ENCODE measurements at regions not wholly inside any gene's neighbourhood (a gene's known extent, or its start where the extent isn't known, plus 50 kb on each side); places are given as distances from the start of the nearest gene placed in this dataset.

DNA sequence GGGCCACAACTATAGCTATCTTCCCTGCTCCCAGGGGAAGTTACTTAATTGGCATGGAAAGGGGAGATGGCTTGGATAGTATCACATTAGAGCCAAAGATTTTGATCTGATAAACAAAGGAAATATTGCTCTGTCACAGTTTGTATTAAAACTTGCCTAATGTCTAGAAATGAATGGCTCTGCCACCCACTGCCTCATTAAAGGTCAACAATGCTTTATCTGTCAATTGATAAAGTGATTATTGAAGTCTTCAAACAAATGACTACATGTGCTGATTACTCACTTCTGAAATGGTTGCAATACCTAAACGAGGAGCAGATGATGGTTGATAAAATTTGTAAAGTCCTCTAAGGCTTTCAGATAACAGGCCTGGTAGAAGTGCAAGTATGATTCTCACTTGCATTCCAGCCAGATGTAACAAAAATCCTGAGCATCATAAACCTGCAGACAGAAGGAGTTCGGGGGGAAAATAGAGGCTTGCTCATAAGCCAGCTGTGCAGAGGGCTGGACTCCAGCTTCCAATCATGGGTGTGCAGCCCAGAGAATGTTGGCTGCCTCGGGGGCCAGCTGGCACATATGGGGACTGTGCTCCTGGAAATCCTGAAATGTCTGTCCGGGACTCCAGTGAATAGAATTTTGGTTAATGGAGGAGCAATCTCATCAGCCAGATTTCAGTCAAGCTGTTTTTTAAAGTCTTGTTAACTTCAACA, 200.5 kb upstream of the SLC27A6 start:
- DNase-seq (ENCODE audit: low spot score), result no peak
- no peak overlapping the region for H3K4me3 ChIP-seq
- TF ChIP-seq, protein P1, sequence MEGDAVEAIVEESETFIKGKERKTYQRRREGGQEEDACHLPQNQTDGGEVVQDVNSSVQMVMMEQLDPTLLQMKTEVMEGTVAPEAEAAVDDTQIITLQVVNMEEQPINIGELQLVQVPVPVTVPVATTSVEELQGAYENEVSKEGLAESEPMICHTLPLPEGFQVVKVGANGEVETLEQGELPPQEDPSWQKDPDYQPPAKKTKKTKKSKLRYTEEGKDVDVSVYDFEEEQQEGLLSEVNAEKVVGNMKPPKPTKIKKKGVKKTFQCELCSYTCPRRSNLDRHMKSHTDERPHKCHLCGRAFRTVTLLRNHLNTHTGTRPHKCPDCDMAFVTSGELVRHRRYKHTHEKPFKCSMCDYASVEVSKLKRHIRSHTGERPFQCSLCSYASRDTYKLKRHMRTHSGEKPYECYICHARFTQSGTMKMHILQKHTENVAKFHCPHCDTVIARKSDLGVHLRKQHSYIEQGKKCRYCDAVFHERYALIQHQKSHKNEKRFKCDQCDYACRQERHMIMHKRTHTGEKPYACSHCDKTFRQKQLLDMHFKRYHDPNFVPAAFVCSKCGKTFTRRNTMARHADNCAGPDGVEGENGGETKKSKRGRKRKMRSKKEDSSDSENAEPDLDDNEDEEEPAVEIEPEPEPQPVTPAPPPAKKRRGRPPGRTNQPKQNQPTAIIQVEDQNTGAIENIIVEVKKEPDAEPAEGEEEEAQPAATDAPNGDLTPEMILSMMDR (IDR thresholded peaks at IDR 0.05), result no peak
- H3K27ac ChIP-seq, result no peak overlapping the region

DNA sequence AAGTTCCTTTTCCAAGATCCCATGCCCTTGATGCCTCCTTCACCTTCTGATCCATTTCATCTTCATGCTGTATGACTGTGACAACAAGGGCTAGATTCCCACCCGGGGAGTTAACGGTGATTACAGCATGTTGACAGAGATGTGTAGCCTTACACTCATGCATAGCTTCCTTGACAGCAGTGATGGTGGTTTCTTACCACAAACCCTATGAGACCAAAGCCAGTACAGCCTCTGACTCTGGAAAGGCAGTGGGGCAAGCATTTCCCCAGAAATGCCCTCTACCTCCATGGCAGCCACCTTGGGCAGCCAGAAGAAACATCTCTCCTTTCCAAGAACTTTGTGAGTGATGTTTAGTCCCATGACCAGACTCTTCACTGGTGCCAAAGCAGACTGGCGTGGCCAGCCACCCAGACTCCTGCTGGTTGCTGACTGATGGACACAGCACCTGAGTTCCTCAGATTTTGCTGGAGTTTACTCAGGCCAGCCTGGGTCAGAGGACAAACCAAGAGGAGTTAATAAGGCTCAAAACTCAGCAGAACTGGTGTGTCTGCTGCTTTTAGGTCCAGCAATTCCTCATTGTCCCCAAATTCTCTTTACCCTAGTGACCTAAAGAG, 199.7 kb upstream of the SLC27A6 start:
- TF ChIP-seq, protein P1 (IDR thresholded peaks at IDR 0.05), result no peak
- no peak for DNase-seq (ENCODE audit: low spot score)
- H3K27ac ChIP-seq, result no peak overlapping the region
- no peak overlapping the region for H3K4me3 ChIP-seq

DNA sequence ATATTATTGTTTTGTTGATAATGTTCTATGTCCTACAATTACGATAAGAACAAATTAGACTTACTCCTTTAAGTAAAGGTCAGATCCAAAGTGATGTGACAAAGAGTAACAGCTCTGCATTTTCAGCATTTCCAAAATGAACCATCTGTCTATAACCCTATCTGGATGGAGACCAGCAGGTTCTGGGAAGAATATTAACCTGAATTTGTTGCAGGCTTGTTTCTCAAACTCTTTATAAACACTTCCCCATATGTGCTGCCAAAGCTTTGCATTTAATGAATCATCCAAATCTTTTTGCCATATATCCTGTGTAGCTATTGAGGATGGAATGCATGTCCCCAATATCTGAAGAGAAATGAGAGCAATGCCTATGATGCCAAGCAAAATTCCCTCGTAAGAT, 198.9 kb upstream of the SLC27A6 start:
- no peak overlapping the region for H3K4me3 ChIP-seq
- DNase-seq (ENCODE audit: low spot score), result no peak

DNA sequence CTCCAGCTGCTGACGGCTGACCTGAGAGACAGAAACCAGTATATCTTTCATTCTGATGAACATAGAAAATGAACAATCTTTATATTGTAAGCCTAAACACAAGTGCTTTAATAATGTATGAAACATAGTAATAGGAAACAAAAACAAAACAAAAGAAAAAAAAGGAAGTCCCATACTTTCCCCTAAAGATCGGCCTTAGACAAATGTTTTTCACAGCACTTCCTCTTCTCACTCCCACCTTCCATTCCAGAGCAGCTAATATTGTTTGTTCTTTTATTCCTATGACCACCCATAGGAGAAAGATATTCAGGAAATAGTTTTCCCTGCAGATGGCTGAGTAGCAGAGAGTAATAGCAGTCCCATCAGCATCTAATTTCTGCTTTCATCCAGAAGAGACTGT, 194.4 kb upstream of the SLC27A6 start:
- DNase-seq (ENCODE audit: low spot score), result no peak
- Histone ChIP-seq H3K4me3 (no peak overlapping the region), H3K27ac (no peak overlapping the region)
- TF ChIP-seq, protein P1 (IDR thresholded peaks at IDR 0.05), result no peak

More for the DNA sequence above, 198.9 kb upstream of the SLC27A6 start:
- TF ChIP-seq, protein P1 (IDR thresholded peaks at IDR 0.05), result no peak
- no peak overlapping the region for H3K27ac ChIP-seq

DNA sequence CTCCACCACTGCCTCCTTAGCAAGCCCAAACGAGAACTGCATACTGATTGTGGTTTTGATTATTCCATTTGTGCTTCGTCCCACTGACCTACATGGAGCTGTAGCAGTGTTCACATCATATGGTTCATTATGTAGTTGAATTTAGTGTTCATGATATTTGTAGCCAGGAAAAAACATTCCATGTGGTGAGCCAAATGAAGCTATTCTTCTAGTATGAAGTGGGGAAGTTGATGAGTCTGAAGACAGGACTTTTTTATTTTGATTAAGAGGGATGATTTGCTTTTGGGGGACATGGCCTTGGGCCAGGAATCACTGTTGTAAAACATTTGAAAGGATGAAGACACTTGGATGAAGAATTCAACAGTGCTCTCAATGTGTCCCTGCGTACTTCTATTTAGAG, 192.9 kb upstream of the SLC27A6 start:
- Histone ChIP-seq H3K27ac (no peak overlapping the region), H3K4me3 (no peak overlapping the region)
- DNase-seq (ENCODE audit: low spot score), result no peak
- TF ChIP-seq, protein P1 (IDR thresholded peaks at IDR 0.05), result no peak

DNA sequence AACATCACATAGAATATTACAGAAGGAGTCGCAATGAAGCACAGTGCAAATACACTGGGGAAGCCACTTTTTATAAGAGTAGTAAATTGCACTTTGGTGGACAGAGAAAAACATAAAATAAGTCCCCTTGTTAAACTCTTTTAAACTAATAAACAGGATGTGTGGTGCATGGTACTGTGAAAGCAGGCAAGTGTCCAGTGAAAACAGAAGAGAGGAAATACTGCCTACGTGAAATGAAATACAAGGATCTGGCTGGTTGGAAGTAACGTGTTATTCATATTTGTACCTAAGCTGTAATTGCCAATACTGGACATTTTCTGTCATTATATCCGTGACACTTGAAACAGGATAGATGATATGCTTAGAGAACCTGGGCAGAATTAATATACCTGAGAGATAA, 191.9 kb upstream of the SLC27A6 start:
- no peak overlapping the region for H3K4me3 ChIP-seq
- TF ChIP-seq, protein P1 (IDR thresholded peaks at IDR 0.05), result no peak

DNA sequence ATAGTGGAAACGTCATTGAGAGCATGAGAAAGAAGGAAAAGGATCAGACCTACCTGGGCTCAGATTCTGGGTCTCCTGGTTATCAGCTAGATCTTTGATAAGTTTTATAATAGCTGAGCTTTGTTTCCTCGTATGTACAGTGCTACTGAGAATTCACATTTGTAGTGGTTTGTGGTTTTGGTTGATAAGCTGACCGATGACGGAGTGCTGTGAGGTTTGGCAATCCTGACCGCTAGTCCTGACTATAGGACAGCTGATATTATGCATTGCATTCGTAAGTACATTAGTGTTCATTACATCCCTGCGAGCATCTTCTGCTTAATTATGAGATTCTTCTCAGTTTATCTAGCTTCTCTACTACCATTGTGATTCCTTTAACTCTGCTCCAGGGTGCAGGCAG, 190.7 kb upstream of the SLC27A6 start:
- TF ChIP-seq, protein P1 (IDR thresholded peaks at IDR 0.05), result no peak
- Histone ChIP-seq H3K4me3 (no peak overlapping the region), H3K27ac (no peak overlapping the region)
- DNase-seq (ENCODE audit: low spot score), result no peak

More for the DNA sequence above, 191.9 kb upstream of the SLC27A6 start:
- no peak overlapping the region for H3K27ac ChIP-seq
- no peak for DNase-seq (ENCODE audit: low spot score)
